ENCODE measurements at regions not wholly inside any gene's neighbourhood (a gene's known extent, or its start where the extent isn't known, plus 50 kb on each side); places are given as distances from the start of the nearest gene placed in this dataset.

- TF ChIP-seq, protein P1, sequence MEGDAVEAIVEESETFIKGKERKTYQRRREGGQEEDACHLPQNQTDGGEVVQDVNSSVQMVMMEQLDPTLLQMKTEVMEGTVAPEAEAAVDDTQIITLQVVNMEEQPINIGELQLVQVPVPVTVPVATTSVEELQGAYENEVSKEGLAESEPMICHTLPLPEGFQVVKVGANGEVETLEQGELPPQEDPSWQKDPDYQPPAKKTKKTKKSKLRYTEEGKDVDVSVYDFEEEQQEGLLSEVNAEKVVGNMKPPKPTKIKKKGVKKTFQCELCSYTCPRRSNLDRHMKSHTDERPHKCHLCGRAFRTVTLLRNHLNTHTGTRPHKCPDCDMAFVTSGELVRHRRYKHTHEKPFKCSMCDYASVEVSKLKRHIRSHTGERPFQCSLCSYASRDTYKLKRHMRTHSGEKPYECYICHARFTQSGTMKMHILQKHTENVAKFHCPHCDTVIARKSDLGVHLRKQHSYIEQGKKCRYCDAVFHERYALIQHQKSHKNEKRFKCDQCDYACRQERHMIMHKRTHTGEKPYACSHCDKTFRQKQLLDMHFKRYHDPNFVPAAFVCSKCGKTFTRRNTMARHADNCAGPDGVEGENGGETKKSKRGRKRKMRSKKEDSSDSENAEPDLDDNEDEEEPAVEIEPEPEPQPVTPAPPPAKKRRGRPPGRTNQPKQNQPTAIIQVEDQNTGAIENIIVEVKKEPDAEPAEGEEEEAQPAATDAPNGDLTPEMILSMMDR (IDR thresholded peaks at IDR 0.05): no peak
- no peak for TF ChIP-seq POLR2A (IDR thresholded peaks at IDR 0.05)
Measured at GRCh38 chr1:81317191-81317590, 483.5 kb upstream of the ADGRL2 start.
